Hematopoietic multipotent progenitor cell treated with erythropoietin and hydrocortisone succinate and interleukin-3 and kit ligand, for 15 days (in vitro differentiated cells): ENCODE measurements at regions not wholly inside any gene's neighbourhood (a gene's known extent, or its start where the extent isn't known, plus 50 kb on each side); places are given as distances from the start of the nearest gene placed in this dataset.
"Not testable (repeated sequence)": the region's sequence is repeated elsewhere in the genome, so short reads cannot be mapped to it uniquely, and the experiment has no call there.

Experiments
- DNase-seq: peaks from one replicate; pipeline ENCODE4 v3.0.0-alpha.2; 2015; ENCODE audit warnings: low spot score

DNA sequence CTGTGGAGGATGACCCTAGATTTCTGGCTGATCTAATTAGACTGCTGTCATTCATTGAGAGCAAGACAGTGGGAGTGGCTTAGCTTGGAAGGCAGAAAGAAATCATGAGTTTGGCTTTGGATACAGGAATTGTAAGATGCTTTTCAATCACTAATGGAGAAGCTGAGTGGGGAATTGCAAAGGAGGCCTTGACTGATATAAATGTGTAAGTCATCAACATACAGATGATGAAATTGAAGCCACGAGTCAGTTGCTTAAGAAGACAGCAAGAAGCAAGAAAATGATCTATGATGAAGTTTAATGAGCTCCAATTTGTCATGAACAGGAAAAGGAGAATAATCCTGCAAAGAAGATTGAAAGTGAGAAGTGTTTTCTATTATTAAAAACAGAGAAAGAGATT is 136.7 kb upstream of the C1QTNF7 start:
- DNase-seq, result no peak

DNA sequence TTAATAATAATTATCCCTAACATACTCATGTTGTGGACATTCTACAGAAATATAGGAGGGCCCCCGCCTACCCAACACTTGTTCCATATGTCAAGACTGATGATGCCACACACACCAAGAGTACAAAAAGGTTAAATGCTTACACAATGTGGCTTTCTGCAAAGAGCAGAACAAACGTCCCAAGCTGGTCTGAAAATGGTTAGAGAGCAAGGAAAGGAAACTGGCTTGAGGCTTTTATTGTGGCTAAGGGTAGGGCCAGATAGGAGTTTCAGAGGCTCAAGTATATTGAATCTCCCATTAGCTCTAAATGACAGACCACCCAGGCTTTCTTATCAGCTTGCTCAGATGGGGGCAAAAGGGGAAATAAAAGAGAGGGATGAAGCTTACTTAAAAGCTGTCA is 134.1 kb upstream of the C1QTNF7 start:
- DNase-seq, result no peak

DNA sequence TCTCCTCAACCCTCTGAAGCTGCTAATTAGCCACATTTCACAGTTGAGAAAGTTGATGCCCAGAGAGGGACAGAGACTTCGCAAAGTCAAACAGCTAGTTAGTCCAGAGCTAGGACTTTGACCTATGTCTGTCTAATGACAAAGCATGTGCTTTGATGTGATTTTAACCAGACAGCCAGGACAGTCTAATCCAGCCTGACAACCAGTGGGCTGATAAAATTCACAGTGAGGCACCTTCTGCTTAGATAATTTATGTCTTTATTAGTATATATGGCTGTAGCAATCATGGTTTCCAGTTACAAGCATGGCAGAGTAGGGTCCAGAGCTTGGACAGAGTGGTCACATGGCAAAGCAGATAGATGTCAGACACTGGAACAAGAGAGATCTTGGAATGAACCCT is 133.6 kb upstream of the C1QTNF7 start:
- DNase-seq, result no peak

DNA sequence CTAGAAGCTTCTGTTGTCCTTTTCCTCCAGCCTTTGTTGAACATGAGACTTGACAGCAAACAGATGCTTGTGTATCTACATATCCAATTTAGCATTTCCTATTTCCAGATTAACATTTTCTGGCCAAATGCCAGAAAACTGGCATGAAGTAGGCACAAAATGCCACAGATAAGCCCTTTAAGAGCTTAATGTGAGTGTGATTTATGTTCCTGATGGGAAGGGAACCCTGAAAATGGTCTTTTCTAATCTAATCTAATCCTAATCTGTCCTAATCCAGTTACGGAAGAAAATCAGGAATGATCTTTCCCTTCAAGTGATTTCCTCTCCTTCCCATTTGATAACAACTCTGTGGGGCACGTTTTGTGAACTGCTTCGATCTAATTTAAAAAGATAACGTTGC is 133.0 kb upstream of the C1QTNF7 start:
- DNase-seq, result no peak

DNA sequence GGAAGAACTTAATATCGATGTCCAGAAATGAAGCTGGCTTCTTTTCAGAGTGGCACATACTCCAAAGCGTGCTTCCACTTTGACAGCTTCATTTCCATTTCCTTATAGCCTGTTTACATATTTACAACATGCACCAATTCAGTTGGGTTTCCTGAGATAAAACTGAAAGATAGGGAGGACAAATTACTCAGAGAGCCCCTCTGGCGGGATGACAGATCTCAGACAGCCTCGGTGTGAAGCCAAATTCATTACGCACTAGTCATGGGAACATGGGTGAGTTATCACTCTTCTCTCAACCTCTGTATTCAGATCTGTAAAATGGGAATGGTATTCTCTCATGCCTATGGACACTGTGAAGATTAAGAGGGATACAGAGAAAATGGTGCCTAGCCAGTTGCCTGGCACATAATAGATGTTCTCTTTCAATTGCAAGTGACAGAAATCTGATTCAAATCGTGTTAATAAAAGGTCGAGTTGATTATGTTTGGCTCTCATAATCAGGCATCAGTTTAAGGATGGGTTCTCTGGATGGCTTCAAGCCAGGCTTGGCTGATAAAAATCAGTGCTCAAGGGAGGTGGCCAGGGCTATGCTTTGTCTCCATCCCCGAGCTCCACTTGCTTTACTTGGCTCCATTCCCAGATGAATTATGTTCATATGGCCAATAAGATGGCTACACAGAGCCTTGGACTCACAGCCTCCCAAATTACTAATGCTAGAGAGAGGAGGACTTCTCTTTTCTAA is 132.2 kb upstream of the C1QTNF7 start:
- no peak for DNase-seq

DNA sequence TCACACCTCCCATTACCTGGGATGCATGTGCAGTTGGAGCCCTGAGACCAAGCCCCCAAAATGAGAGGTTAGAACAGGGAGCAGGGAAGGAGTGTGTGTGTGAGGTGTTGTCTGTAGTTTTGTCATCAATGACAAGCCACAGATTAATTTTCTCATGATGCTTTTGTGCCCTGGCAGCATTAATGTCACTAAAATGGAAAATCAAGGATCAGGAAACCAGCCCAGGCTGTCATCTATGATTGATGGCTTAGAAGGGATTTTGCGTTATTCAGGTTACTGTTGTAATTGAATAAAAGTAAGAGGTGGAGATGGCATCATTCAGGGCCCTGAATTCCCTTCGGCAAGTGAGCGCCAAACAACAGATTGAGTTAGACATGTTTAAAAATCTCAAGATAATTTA is 130.5 kb upstream of the C1QTNF7 start:
- DNase-seq, result no peak

DNA sequence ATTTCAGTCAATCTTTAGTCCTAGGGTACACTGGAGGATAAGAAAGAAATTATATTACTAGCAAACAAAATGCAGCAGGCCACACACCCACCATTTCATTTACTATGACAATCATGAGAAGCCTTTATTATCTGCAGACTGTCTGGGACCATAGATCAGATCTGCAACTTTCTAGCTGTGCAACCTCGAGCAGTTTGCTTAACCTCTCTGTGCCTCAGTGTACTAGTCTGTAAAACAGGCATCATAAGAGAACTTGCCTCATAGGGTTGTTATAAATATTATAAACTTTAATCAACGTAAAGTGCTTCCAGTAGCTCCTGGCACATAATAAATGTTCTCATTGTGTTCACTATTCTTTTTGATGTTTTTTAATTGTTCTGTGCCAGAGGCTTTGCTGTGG is 128.2 kb upstream of the C1QTNF7 start:
- no peak for DNase-seq

DNA sequence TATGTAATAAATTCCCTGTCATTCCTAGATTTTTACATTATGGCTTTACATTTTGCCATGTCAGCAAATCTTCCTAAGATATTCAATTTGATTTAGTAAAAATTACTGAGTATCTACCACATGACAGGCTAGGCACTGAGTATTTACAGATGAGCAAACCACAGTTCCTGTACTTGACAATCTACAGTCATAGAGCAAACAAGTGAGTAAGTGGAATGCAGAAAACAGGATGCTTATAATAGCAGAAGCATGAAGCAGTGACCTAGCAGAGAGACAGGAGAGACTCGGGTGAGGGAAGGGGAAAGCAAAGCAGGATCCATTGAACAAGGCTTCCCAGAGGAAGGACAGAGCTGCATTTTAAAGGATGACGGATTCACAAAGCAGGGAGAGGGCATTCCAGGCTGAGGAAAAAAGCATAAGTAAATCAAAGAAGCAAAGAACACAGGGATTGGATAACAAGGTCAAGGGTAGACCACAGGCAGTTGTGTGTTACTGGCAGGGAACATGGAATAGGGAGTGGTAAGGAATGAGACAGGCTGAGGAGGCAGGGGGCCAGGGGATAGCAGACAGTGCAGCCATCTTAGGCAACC is 124.7 kb upstream of the C1QTNF7 start:
- no peak for DNase-seq

DNA sequence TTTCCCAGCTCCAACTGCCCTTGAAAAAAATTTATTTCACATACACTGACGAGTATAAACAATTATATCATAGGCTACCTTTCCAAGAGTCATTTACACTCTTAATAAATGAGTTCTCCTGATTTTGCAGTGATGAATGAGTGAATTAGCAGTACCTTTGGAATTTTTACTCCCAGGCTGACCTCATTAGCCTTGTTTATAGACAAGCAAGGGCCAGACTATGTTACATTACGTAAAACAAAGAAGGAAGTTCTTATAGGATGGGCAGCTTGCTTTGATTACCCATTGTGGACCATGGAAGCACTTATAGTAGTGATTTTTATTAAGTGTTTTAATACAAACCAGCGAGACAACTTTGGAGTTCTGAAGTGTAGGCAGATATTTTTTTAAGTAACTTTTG is 112.9 kb upstream of the C1QTNF7 start:
- no peak for DNase-seq

DNA sequence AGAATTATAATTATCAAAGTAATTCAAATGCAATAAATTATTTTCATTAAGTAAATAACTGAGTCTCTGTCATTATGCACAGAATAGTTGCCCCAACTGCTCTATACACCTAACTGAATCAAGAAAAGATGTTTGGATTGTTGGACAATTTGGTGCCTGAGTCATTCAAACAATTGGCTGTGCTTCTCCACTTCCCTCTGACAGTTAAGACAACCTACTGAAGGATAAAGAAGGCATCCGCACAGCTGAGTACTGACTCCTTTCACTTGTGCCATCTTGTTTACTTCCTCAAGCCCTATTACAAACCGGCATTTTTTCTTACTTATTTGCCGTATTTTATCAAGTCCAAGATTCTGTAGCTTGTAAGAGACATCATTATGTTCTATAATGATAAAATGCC is 110.6 kb upstream of the C1QTNF7 start:
- no peak for DNase-seq

DNA sequence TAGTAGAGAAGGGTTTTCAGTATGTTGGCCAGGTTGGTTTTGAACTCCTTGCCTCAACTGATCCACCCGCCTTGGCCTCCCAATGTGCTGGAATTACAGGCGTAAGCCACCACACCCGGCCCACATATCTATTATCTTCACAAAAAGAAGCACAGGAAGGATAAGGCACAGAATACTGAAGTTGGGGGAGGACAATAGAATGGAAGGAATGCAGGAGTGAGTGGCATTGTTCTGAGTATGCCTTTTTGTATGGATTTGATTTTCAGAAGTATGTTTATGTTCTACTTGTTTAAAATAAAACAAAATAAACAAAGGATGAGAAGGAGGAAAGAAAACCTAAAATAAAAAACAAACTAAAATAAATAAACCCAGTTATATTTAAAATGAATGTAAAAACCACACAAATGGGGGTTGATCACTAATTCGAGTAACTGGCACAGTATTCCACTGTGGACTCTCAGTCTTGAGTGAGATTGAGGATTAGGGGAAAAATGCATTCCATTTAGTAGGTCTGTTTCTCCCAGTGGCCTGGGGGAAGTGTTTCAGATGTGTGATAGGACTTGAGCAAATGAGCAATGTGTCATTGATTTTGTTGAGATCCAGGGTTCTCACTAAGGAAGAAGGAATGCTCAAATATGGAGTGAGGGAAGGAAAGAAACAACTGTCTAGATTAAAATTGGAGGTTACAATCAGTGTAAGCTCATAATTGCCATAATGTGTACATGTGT is 109.0 kb upstream of the C1QTNF7 start:
- no peak for DNase-seq

DNA sequence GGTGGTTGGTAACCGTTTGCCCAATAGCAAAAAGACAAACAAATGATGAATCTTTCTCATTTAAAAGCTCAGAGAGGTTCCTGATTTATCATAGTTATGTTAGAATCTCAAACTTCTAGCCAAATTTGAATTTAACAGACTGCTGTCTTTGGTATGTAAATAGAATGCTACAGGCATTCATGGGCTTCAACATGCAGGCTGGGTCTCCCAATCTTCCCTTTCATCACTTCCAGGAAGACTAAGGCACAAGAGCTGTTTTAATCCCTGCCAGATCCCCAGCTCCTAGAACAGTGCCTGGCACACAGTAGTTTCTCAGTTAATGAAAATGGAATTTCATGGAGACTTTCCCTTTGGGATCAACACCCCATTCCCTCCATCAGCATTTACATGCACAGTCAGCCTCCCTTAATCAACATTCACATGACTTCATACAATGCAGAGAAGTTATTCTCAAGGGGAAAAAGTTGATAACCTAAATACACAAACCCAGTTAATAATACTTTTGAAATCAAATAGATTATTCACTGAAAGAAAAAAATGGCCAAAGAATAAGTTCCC is 107.6 kb upstream of the C1QTNF7 start:
- no peak for DNase-seq

DNA sequence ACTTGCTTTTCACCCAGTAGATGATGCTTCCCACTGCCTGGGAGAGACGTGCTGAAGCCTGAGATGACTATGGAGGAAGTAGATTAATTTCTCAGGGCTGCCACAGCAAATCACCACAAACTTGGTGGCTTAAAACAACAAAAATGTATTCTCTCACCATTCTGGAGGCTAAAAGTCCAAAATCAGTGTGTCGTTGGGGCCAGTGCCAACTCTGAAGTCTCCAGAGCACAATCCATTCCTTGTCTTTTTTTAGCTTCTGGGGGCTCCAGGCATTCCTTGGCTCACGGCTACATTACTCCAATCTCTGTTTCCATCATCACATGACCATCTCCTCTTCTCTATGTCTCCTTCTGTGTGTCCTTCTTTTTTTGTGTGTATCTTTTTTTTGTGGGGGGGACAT is 105.8 kb upstream of the C1QTNF7 start:
- no peak for DNase-seq

DNA sequence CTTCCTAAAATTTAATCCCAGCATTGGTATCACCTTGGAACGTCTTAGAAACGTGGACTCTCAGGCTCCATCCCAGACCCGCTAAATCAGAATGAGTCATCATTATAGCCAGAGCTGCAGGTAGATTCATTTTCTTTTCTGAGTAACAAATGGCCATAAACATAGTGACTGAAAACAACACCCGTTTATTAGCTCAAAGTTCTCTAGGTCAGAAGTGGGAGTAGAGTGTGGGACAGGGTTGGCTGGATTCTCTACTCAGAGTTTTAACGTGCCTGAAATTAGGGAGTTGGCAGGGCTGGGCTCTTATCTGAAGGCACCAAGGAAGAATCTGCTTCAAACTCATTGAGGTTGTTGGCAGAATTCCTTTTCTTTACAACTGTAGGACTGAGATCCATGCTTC is 101.8 kb upstream of the C1QTNF7 start:
- no peak for DNase-seq

DNA sequence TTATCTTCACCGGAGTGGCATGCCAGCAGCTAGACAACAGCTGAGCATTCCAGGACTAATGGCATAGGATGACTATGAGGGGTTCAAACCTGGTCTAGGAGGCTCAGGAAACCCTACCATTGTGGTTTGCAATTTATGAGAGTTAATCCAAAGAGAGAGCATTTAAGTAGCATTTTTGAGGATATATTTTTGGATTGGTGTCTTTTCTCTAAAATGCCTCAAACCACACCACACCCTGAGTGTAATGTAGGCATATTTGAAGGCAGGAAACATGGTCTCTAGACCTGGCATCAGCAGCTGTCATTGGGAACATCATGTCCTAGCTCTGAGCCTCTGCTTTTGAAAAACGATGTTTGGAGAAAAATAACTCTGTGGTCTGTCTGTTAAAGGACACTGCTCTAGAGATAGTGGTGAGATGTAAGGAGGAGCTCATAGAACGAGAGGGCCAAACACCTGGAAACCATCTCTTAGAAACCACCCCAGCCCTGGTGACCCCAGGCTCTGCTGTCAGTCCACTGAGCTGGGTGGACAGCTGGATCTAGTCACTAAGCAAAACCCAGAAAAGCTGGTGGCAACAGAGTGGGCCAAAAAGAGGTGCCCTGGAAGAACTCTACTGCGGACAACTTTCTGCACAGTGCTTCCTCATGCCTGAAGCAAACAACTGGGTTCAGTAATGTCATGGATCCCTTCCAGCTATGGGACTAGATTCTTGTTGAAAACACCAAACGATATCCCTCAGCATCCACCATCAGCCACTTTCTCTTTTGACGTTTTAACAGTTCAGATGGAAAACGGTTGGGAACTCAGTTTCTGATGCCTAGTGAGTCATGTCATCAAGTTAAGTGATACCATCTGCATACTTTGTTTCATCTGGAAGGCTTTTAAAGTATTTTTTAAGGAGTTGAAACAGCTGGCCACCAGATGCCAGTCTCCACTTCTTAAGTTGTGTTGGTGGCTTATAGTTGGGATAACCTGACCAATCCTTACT is 100.2 kb upstream of the C1QTNF7 start:
- no peak for DNase-seq

DNA sequence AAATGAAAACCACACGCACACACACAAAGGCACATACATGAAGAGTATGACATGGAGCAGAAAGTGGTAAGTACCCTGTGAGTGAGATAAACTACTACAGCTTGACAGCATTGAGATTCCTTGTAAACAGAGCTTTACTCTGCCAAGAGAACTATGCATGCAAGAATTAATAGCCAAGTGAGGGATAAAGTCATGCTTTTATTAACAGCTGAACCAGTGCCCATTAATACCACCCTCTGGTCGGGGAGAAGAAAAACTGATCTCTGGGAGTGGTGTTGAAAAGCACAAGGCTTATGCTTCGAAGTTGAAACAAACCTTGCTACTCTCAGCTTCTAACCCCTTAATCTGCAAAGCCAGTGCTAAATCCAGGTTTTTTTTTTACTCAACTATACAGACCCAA is 95.9 kb upstream of the C1QTNF7 start:
- DNase-seq, result no peak

DNA sequence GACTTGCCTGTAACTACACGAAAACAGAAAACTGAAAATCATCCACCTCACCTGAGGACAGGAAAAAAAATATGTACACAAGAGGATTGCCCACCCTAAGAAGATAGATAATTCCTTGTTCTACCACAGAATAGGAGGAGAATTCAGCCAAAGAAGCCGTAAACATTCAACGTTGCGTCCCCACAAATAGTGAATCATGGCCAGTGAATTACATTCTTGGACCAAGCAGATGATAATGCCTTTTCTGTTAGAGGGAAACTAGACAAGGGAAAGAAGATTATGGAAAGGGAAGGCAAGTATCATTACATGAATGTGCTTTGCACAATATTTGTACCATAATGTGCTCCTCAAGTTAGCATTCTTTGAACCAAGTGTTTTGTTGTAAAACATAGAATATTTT is 95.5 kb upstream of the C1QTNF7 start:
- DNase-seq, result no peak

DNA sequence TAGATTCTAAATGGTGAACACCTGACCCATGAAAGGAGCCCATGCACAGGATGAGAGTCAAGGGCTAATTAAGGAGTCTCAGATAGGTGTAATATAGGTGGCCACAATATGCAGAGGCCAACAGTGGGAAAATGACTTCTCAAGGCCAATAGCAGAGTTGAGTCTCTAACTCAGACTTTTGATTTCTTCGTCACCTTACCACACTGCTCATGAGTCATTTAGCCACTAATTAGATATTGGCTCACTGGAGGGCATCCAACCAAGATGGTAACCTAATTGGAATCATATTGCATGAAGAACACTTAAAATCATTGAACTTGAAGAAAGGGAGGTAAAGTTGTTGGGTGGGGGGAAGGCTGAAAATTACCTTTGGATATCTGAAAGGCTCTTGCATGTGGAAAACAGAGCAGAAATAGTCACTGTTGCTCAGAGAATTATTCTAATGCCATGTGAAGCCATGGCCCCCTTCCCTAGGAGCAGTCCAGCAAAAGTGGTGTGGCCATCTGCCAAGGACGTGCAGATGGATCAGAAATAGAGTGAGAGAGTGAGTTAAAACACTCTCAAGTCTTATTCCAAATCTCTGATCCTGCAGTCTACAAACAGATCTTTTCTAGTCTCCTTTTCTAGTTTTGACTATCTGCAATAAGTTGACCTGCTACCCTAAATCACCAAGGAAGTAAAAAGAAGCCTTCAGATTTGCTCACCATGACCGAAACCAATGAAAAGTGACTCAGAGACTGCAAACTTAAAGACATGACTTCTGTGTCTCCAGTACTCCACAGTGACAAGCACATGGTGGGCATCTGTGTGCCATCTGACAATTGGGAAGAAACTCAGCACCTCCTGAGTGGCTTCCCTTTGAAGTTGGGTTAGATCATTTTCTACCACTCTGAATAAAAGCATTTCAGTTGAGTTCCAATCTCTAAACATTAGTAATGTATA is 93.9 kb upstream of the C1QTNF7 start:
- no peak for DNase-seq

DNA sequence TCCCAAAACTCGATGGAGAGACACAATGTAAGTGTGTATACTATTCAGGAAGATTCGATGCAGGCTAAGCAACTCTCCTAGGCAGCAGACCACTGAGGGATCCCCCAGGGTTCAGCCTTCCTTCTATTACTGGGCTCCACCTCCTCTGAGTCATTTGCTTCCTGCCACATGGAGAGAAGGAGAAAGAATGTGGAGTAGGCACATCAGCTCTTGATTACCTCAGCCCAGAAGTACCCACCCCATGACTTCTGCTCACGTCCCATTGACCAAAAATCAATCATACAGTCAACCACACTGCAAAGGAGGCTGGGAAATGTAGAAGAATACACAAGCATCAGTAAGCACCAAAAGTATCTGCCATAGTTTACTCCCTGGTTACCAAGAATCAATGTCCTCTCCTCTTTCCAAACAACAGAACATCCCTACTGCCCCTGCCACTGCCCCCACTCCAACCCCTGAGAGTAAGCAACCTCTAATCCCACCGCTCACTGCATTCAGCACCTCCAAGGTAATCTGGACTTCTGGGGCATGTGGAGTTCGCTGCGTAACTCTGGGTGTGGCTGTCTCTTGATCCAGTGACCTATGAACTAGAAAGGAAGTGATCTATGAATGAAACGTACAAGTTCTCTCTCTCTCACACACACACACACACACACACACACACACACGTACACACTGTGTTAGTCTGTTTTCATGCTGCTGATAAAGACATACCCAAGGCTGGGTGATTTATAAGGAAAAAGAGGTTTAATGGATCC is 91.2 kb upstream of the C1QTNF7 start:
- no peak for DNase-seq

DNA sequence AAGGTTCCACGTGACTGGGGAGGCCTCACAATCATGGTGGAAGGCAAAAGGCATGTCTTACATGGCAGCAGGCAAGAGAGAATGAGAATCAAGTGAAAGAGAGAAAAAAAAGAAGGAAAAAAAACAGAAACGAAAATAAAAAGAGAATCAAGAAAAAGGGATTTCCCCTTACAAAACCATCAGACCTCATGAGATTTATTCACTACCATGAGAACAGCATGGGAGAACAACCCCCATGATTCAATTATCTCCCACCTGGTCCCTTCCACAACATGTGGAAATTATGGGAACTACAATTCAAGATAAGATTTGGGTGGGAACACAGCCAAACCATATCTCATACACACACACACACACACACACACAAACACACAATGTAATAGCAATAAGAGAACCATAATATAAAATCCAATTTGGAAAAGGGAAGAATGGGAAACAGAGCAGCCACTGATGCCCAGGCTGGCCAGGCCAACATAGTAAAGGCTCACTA is 90.6 kb upstream of the C1QTNF7 start:
- not testable (repeated sequence) for DNase-seq
